GM18505 (cell line): ENCODE measurements at regions not wholly inside any gene's neighbourhood (a gene's known extent, or its start where the extent isn't known, plus 50 kb on each side); places are given as distances from the start of the nearest gene placed in this dataset.

Experiments
- ATAC-seq: cut with Tn5 transposase; IDR thresholded peaks from one replicate; pipeline ENCODE4 v1.9.1; 2021; ENCODE audit not compliant: unreplicated experiment
- POLR2A ChIP-seq: IDR thresholded peaks from 4 replicates; pipeline ENCODE4 v1.6.1; 2011; ENCODE audit warnings: borderline replicate concordance; ENCODE audit not compliant: insufficient read depth, insufficient read length; ENCODE audit errors: extremely low read depth

DNA sequence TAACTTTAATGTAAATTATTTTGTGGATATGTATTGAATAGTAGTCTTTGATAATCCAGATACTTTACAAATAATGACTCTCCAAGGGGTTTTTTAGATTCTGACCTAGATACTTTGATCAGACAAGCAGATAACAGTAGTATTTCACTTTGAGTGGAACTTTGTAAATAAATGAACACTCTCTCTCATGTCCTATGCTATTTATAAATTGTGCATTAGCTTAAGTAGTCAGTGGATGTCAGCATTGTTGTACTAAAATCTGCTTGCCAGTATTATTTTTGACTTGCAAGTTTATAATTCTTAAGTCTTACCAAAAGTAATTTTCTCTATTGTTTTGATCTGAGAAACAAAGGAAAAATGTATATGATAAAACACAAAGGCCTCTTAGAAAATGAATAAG is 1113.1 kb upstream of the NRXN1 start:
- TF ChIP-seq POLR2A = no peak
- no peak for ATAC-seq

DNA sequence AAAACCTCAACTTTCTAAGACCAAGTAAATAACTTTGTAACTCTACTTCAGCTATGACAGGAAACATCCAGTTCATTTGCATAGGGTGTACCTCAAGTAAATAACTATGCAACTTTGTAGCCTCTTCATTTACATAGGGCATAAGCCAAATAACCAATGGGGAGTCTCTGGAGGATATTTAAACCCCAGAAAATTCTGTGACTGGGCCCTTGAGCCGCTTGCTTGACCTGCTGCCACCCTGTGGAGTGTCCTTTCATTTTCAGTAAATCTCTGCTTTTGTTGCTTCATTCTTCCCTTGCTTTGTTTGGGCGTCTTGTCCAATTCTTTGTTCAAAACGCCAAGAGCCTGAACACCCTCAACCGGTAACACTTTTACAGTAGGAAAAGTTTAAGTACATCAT is 1112.7 kb upstream of the NRXN1 start:
- TF ChIP-seq POLR2A = no peak
- no peak for ATAC-seq

DNA sequence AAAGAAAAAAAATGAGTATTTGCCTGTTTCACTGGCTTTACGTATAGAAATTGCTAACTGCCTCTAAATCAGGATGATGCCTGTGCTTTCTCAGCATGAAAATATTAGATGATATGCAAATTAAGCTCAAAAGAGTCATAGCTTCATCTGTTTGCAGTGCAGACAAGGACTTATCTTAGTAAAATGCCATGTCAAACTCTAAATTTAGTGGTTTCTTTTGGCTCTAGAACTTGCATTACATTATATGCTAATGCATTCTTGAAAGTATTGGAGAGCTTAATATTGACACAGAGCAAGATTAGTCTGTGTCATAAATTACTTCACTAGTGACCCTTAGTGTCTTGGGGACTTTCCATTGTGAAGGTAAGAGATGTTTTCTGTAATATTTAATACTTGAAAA is 1109.1 kb upstream of the NRXN1 start:
- ATAC-seq = no peak
- no peak for TF ChIP-seq POLR2A

DNA sequence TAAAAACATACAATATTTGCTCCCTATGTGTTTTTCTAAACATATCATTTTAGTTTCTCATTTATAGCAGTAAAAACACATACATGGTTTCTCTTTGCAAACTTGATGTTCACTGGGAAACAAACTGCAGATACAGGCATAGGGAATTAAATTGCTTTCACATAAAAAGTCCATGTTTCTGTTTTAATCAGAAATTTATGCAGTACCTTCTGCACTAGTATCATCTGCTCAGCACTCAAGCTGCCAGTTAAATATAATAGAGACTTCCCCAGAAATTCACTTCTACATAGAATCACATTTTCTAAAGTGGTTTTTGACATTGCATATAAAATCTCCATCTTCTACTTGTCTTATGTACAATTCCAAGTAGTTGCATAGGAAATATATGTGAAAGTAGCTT is 1107.3 kb upstream of the NRXN1 start:
- no peak for ATAC-seq
- no peak for TF ChIP-seq POLR2A

DNA sequence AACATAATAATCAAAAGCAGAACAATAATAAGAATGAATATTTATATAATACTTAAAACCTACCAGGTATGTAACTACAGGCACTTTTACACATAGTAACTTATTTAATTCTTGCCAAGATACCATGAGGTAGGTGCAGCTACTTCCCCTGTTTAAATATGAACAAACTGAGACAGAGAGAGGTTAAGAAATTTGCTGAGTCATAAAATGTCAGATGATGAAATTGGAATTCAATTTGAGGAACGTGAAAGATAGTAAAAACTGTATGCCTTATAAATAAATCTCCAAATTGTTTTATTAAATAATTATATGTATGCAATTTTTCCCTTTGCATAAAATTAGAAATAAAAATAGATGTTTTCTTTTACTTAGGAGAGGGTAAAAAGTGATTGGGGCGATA is 1103.3 kb upstream of the NRXN1 start:
- ATAC-seq = no peak
- no peak for TF ChIP-seq POLR2A

GRCh38 chr2:52128081-52128480 is 1096.1 kb upstream of the NRXN1 start:
- no peak for TF ChIP-seq POLR2A
- no peak for ATAC-seq

DNA sequence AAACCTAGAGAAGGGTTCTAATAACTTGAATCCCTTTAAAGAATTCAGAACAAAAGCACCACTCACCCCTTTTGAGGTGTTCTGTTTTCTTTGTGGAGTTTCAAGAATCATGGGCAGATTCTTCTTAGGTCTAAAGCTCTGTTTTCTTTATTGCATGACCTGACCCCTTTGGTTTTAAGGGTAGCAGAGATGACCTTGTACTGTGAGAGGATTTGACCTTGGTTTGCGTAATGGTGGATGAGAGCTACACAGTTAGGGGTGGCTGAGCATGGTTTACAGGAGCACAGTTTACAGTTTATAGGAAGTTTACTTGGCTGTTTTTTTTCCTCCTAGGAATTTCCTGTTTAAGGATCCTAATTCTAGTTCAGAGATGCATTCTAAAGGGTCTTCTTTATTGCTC is 1095.6 kb upstream of the NRXN1 start:
- no peak for ATAC-seq

GRCh38 chr2:52117299-52117698 is 1085.4 kb upstream of the NRXN1 start:
- no peak for ATAC-seq
- TF ChIP-seq POLR2A = no peak

More for the DNA sequence above, 1095.6 kb upstream of the NRXN1 start:
- TF ChIP-seq POLR2A = no peak

- no peak for TF ChIP-seq POLR2A
- ATAC-seq = no peak
These were observed 1083.8 kb upstream of the NRXN1 start for GRCh38 chr2:52115750-52116149.

DNA sequence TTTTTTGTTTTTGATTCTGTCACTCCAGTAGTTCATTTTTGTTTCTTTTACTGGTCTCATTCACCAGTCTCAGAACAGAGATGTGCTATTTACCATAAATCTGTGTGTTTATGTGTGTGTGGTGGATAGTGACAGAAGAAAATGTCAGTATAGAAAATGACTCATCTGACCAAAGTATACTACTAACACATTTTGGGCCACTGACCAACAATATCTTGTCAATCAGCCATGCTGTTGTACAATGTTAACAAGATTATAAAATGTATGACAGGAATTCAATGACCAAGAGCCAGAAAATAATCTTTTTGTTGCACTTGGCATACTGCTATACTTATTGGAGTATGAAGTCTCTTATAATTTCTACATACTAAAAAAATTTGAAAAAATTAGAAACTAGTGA is 1081.4 kb upstream of the NRXN1 start:
- no peak for TF ChIP-seq POLR2A
- ATAC-seq = no peak

GRCh38 chr2:52112141-52112540 is 1080.2 kb upstream of the NRXN1 start:
- no peak for TF ChIP-seq POLR2A
- no peak for ATAC-seq

DNA sequence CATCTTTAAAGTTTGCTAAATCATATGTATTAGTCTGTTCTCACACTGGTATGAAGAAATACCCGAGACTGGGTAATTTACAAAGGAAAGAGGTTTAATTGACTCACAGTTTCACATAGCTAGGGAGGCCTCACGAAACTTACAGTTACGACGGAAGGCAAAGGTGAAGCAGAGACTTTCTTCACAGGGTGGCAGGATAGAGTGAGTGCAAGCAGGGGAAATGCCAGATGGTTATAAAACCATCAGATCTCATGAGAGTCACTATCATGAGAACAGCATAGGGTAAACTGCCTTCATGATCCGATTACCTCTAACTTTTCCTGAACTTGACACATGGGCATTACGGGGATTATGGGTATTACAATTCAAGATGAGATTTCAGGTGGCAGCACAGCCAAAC is 1075.2 kb upstream of the NRXN1 start:
- ATAC-seq = no peak
- TF ChIP-seq POLR2A = no peak

GRCh38 chr2:52097071-52097470 is 1065.1 kb upstream of the NRXN1 start:
- no peak for ATAC-seq
- no peak for TF ChIP-seq POLR2A

- no peak for TF ChIP-seq POLR2A
- no peak for ATAC-seq
These were observed 1052.8 kb upstream of the NRXN1 start for GRCh38 chr2:52084759-52085158.

DNA sequence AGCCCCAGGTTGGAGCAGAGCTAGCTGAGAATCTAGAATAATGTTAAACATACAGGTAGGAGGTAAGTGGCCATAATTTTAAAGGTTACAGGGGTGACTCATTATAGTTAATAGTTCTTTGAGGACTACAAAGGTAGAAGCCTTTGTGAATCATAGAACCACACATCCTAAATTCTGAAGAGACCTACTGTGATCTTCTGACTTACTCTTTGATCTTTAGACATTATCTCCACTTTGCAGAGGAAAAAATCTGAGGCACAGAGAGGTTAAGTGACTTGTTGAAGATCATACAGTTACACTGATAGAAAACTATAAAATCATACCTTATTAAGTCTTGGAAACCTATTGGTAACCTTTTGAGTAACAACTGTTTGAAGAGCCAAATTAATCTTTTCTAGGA is 1051.3 kb upstream of the NRXN1 start:
- no peak for TF ChIP-seq POLR2A
- ATAC-seq = no peak

GRCh38 chr2:52082646-52083045 is 1050.7 kb upstream of the NRXN1 start:
- no peak for ATAC-seq
- TF ChIP-seq POLR2A = no peak

DNA sequence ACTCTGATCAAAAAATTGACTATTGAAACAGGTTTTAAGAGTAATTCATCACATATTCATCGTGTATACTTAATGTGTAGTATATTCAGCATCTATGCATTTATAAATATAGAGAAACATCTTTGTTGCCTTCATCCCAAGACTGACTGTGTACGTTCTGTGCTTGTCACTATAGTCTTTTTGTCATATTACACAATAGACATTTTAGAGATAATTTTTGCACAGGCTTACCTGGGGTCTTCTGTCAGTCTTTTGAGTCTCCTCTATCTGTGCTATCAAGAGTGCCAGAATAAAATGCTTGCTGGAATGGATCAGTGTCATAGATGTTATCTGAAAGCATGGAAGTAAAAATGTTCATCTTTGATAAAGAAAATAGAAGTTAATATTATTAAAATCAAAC is 1047.7 kb upstream of the NRXN1 start:
- TF ChIP-seq POLR2A = no peak
- ATAC-seq = no peak

DNA sequence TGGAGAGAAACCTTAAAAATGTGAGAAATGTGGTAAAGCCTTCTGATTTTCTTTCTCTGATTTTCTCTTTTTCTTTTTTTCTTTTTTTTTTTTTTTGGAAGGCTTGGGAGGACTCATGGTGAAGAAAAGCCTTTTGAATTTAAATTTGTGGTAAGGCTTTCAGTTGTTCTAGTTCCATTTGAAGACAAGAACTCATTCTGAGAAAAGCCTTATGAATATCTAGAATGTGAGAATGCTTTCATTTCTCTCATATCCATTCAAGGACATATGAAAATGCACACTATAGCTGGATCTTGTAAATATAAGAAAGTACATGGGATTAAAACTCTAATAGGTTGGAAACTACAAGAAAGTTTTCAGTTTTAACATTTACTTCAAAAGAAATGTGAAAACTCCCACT is 1045.2 kb upstream of the NRXN1 start:
- no peak for TF ChIP-seq POLR2A
- ATAC-seq = no peak
